Hippocampal formation (tissue), 2 donors: ENCODE measurements at regions not wholly inside any gene's neighbourhood (a gene's known extent, or its start where the extent isn't known, plus 50 kb on each side); places are given as distances from the start of the nearest gene placed in this dataset.
"Not testable (repeated sequence)": the region's sequence is repeated elsewhere in the genome, so short reads cannot be mapped to it uniquely, and the experiment has no call there.

Experiments
- DNase-seq, 2 donors: peaks; one replicate each; lab custom pipeline; 2025; lab: John Stamatoyannopoulos, UW

GRCh38 chr3:139199421-139200010, 144.3 kb upstream of the MRPS22 start:
- DNase-seq = no peak

- DNase-seq = no peak
Measured at GRCh38 chr3:139201446-139202225, 142.2 kb upstream of the MRPS22 start.

- DNase-seq = peak in 1 of 2 donors; percentile 19
Measured at GRCh38 chr3:139202226-139202958, 141.4 kb upstream of the MRPS22 start.

GRCh38 chr3:139202959-139203349, 140.9 kb upstream of the MRPS22 start:
- no peak for DNase-seq

- no peak for DNase-seq
Measured at GRCh38 chr3:139203752-139204151, 140.1 kb upstream of the MRPS22 start.

GRCh38 chr3:139204728-139205127, 139.1 kb upstream of the MRPS22 start:
- no peak for DNase-seq

GRCh38 chr3:139213936-139214335, 129.9 kb upstream of the MRPS22 start:
- no peak for DNase-seq

GRCh38 chr3:139216958-139217357, 126.9 kb upstream of the MRPS22 start:
- no peak for DNase-seq

- DNase-seq = no peak
Measured at GRCh38 chr3:139217633-139218032, 126.2 kb upstream of the MRPS22 start.

GRCh38 chr3:139218046-139218445, 125.8 kb upstream of the MRPS22 start:
- DNase-seq = no peak

- DNase-seq = no peak
Measured at GRCh38 chr3:139219463-139219862, 124.4 kb upstream of the MRPS22 start.

GRCh38 chr3:139222100-139222657, 121.6 kb upstream of the MRPS22 start:
- DNase-seq = no peak

- DNase-seq = no peak
Measured at GRCh38 chr3:139225548-139225947, 118.3 kb upstream of the MRPS22 start.

- no peak for DNase-seq
Measured at GRCh38 chr3:139226731-139227130, 117.1 kb upstream of the MRPS22 start.

GRCh38 chr3:139227165-139227564, 116.7 kb upstream of the MRPS22 start:
- peak in 1 of 2 donors; percentile 3 for DNase-seq

GRCh38 chr3:139227827-139228226, 116.0 kb upstream of the MRPS22 start:
- DNase-seq = no peak

GRCh38 chr3:139230391-139230790, 113.4 kb upstream of the MRPS22 start:
- no peak for DNase-seq

GRCh38 chr3:139231555-139232281, 112.1 kb upstream of the MRPS22 start:
- DNase-seq = no peak

GRCh38 chr3:139232341-139232740, 111.5 kb upstream of the MRPS22 start:
- DNase-seq = not testable (repeated sequence)

GRCh38 chr3:139234491-139234890, 109.3 kb upstream of the MRPS22 start:
- no peak for DNase-seq

- no peak for DNase-seq
Measured at GRCh38 chr3:139235192-139235591, 108.6 kb upstream of the MRPS22 start.

GRCh38 chr3:139236336-139236735, 107.5 kb upstream of the MRPS22 start:
- DNase-seq = no peak
